Right ventricle myocardium inferior (tissue), 1 donor: ENCODE measurements at regions not wholly inside any gene's neighbourhood (a gene's known extent, or its start where the extent isn't known, plus 50 kb on each side); places are given as distances from the start of the nearest gene placed in this dataset.
"Not testable (repeated sequence)": the region's sequence is repeated elsewhere in the genome, so short reads cannot be mapped to it uniquely, and the experiment has no call there.

ENCODE experiments used
- ATAC-seq: fragments of 200-7000 bp; cut with Tn5 transposase; one replicate; pipeline ENCODE4 v1.9.1; 2020; ENCODE audit warnings: mild to moderate bottlenecking, moderate library complexity
- DNase-seq: peaks from one replicate; pipeline ENCODE4 v3.0.0; 2021; ENCODE audit errors: missing footprints
- intact Hi-C: fragments of 100-400 bp; cut with DNase I; formaldehyde crosslinking; loops from one replicate; pipeline ENCODE4 v1.11.0; 2022
- donor health status: DM: no; HTN: yes; CAD: no; lungs with severe emphysema.

- ATAC-seq (no peak), DNase-seq (peak; percentile 20)
- intact Hi-C loops = no loop called here
Measured at GRCh38 chr3:144791034-144791433, 819.4 kb downstream of the DIPK2A start.

DNA sequence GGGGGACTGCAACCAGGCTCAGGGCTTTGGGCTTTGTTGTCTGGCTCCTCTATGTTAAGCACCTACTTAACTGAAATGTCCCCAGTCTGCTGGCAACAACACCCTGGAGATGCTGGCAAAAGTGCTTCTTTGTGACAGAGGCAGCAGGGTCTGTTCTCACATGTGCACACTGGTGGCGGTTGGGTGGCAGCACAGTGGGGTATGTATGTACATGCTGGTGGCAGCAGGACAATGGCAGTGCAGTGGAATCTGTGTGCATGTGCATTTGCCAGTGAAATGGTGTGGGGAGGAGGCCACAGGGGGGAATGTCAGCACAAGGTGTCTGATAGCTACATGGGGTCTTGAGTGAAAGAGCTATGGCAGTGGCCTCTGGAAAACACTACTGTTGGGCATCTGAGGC is 830.3 kb downstream of the DIPK2A start:
- intact Hi-C loops = no loop called here
- no peak for ATAC-seq

GRCh38 chr3:144809380-144809779 is 837.8 kb downstream of the DIPK2A start:
- intact Hi-C loops = no loop called here
- no peak for DNase-seq
- no peak for ATAC-seq

More for the DNA sequence above, 830.3 kb downstream of the DIPK2A start:
- peak; percentile 44 for DNase-seq

DNA sequence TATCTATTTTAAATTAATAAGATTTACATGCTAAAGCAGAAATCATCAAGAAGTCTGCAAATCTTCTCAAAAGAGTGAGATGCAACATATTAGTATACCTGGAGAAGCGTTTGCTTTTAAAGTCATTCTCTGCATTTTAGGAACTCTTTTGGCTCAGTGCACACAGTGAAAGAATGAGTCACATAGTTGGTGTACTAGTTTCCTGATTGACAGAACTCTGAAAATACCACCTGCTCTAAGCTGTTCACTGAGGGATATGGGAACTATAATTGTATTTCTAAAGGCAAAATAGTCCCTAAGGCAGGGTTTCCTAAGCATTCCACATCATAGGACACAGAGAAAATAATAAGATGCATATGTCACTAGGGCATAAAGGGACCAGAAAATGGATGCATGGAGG is 838.5 kb downstream of the DIPK2A start:
- intact Hi-C loops = no loop called here
- ATAC-seq (no peak), DNase-seq (no peak)

- DNase-seq = no peak
- ATAC-seq = no peak
- intact Hi-C loops = no loop called here
Measured at GRCh38 chr3:144815655-144816054, 844.0 kb downstream of the DIPK2A start.

DNA sequence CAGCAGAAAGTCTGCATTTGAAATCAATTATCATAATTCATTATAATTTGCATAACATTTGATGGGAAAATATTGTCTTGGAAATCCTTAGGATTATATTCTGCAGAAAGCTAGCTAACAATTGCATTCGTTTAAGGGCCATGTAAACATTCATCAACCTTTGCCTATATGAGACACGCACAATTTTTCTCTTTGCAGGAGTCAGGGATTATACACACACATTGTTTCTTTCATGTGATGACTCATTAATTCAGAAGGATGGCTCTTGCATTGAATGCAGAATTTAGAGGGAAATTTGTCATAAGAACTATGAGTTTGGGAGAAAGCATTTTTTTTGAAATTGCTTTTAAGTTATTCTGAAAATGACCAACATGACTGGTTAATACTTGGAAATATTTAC is 844.7 kb downstream of the DIPK2A start:
- ATAC-seq = no peak
- no peak for DNase-seq
- intact Hi-C loops = no loop called here

DNA sequence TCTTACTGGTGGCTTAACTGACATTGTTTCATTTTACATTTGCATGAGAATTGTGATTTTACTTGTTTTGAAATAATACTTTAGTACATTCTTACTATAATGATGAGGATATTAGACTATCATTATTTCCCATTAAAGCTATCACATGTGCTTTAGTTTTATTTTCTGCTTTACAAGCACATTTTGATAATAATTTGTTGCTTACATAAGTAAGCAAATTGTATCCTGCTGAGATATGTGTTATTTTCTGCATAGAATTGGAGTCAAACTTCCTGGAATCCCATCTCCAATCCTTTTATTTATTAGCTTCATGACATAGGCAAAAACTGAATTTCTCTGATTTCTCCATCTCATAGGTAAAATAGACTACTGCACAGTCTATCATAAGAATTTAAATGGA is 847.4 kb downstream of the DIPK2A start:
- DNase-seq (no peak), ATAC-seq (no peak)
- intact Hi-C loops = no loop called here

DNA sequence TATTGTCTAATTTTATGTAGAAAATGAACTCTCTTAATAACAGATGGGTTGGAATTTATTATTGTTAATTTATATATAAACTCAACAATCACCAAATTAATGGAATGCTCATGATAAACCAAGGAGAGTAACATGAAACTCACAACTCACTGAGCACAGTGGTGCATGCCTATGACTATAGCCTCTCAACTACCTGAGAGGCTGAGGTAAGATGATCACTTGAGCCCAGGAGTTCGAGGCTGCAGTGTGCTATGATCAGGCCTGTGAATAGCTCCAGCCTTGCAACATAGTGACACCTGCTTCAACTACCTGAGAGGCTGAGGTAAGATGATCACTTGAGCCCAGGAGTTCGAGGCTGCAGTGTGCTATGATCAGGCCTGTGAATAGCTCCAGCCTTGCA is 848.6 kb downstream of the DIPK2A start:
- intact Hi-C loops, ATAC-seq, DNase-seq: not testable (repeated sequence)

DNA sequence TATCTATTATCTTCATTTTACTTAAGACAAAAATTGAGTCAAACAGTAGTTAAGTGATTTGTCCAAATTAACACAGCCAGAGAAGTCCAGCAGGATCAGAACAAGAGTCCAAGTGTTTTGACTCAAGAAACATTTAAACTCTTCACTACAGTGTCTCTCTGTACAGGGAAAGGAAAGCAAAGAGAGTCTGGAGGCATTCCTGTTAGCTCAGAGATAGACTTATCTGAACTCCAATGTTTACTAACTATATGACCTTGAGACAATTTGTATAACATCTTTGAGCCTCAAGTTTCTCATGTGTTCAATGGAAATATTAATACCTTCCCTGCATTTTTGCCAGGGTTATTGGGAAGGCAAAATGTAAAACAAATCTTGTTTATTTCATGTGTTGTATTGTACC is 849.1 kb downstream of the DIPK2A start:
- DNase-seq (no peak), ATAC-seq (no peak)
- intact Hi-C loops = no loop called here

GRCh38 chr3:144821583-144821982 is 850.0 kb downstream of the DIPK2A start:
- no peak for DNase-seq
- no peak for ATAC-seq
- intact Hi-C loops = no loop called here

DNA sequence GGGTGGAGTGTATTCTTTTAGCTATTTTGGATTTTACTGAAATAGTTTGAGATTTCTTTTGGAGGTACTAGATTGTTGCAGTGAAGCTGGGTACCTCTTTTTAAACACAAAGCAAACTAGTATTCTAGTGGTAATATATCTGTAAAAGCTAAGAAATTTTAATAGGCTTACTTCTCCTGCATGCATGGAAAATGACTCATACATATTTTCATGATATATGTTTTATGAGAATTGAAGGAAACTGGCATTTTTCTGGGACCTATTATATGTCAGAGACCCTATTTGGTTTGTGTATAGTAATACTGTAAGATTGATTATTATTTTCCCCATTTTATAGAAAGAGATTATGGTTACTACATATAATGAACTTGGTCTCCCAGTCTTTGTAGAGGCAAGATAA is 851.0 kb downstream of the DIPK2A start:
- ATAC-seq (no peak), DNase-seq (no peak)
- intact Hi-C loops = no loop called here

DNA sequence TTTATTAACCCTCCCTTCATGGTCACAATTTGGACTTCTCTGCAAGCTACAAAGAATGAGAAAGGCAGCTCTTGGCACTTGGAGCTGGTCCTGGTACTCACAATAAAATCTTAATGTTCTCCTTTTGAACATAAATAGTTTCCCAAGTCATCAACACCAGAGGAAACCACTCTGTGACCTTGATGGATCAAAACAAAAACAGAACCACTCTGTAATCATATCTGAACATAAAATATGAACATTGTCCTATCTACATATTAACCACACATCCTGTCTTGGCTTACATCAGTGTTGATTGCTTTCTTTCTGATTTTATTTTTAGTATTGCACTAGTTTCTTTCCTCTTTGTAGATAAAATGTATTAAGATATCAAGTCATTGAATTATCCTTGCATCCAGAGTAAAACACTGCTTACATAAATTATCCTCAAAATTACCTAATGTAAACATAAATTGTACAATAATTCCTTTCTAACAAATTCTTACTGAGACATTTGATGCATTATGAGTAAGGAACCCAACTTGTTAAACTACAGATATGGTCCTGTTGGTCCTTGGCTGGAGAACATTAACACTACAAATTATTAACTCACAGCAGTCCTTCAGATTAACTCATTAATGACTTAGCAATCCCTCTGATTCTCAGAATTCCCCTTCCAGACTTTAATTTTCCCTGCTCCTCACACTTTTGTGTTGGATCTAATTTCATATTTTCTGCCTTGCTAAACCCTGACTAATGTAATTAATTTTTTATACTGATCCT is 860.5 kb downstream of the DIPK2A start:
- no peak for DNase-seq
- no peak for ATAC-seq
- intact Hi-C loops = no loop called here

DNA sequence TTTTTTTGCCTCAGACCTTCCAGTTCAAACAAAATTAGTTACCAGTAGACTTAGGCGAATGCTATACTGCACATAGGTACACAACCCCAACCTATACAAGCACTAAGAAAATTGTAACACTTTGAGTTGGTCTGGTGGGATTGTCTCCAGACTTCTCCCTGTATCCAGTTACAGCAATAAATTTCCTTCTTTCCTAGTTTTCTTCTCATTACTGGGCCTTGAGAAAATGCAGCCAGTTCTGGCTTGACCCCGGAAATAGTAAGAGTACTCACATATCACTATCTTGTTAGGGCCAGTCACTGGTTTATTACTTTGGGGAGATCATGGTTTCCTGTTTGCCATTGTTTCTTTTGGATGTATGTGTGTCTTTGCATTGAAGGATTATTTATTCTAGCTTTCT is 868.4 kb downstream of the DIPK2A start:
- ATAC-seq (no peak), DNase-seq (no peak)
- intact Hi-C loops = no loop called here

DNA sequence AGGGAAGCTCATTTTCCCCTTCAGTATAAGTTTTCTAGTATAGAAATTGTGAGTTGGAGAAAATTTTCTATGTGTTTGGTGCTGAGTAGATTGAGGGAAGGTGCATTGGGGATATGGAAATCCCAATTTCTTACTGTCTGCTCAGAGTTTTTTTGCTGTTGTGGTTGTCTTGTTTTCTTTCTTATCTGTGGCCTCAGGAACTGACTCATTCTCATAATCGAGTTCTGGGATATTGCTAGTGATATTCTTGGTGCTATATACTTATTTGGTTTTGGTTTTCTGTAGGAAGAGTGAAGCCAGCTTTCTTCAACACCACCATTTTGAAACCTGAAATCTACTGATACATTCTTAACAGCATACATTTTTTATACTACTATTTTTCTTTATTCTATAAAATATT is 869.2 kb downstream of the DIPK2A start:
- intact Hi-C loops = no loop called here
- no peak for ATAC-seq
- no peak for DNase-seq

DNA sequence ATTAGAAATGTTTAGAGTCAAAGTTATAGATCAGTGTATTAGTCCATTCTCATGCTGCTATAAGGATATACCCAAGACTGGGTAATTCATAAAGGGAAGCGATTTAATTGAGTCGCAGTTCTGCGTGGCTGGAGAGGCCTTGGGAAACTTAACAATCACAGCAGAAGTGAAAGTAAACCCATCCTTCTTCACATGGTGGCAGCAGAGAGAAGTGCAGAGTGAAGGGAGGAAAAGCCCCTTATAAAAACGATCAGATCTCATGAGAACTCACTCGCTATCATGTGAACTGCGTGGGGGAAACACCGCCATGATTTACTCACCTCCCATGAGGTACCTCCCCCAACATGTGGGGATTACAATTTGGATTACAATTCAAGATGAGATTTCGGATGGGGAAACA is 871.5 kb downstream of the DIPK2A start:
- DNase-seq = no peak
- intact Hi-C loops = no loop called here

DNA sequence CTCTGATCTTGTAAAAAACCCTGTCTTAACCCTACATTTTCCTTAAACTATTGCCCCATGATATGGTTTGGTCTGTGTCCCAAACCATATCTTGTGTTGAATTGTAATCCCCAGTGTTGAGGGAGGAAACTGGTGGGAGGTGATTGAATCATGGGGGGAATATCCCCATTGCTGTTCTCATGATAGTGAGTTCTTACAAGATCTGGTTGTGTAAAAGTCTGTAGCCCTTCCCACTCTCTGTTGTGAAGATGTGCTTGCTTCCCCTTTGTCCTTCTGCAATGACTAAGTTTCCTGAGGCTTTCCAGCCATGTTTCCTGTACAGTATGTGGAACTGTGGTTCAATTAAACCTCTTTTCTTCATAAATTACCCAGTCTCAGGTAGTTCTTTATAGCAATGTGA is 881.4 kb downstream of the DIPK2A start:
- DNase-seq = no peak
- intact Hi-C loops = no loop called here
- no peak for ATAC-seq

More for the DNA sequence above, 871.5 kb downstream of the DIPK2A start:
- no peak for ATAC-seq

GRCh38 chr3:144854020-144854419 is 882.4 kb downstream of the DIPK2A start:
- DNase-seq, intact Hi-C loops, ATAC-seq: not testable (repeated sequence)

GRCh38 chr3:144859161-144859560 is 887.5 kb downstream of the DIPK2A start:
- no peak for DNase-seq
- intact Hi-C loops = no loop called here
- ATAC-seq = no peak

- intact Hi-C loops = no loop called here
- DNase-seq (no peak), ATAC-seq (no peak)
Measured at GRCh38 chr3:144864646-144865045, 893.0 kb downstream of the DIPK2A start.

DNA sequence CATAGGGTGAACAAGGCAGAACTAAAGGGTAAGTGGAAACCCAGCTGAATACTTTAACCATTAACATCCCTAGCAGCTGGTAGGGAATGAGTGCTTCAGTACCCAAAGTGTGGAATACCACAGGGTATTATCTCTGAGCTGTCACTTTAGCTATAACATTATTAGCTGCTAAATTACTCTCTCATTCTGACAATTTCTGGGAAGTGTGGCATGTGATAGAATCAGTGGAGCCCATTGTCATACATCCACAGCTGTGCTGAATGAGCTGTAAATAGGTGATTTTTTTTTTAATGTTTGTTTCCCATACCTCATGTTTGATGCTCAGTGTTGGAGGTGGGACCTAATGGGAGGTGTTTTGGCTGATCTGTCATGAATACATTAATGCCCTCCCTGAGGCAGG is 894.3 kb downstream of the DIPK2A start:
- DNase-seq (no peak), ATAC-seq (no peak)
- intact Hi-C loops = no loop called here

DNA sequence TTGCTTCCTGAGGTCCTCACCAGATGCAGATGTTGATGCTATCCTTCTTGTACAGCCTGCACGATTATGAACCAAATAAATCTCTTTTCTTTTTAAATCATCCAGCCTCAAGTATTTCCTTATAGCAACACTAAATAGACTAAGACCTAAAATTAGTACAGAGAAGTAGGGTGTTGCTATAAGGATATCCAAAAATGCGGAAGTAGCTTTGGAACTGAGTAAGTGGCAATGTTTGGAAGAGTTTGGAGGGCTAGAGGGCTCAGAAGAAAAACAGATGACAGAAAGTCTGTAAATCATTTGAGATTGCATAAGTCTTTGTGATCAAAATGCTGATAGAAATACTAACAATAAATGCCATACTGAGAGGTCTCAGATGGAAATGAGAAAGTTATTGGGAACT is 894.9 kb downstream of the DIPK2A start:
- DNase-seq = no peak
- intact Hi-C loops = no loop called here

More for the DNA sequence above, 894.9 kb downstream of the DIPK2A start:
- no peak for ATAC-seq
